H1 (cell line): ENCODE measurements at regions not wholly inside any gene's neighbourhood (a gene's known extent, or its start where the extent isn't known, plus 50 kb on each side); places are given as distances from the start of the nearest gene placed in this dataset.

Source experiments
- CBX8 ChIP-seq: fragments of 300-800, 300-1000 bp; sonication (generic); IDR thresholded peaks from 2 replicates; pipeline ENCODE4 v1.7.1; 2016; ENCODE audit warnings: low read depth, low read length, borderline replicate concordance
- GTF2F1 ChIP-seq: IDR thresholded peaks from 2 replicates; pipeline ENCODE4 v1.6.1; 2012; ENCODE audit warnings: low read depth, low read length, improper control_type of control experiment, borderline replicate concordance
- RBBP5 ChIP-seq: IDR thresholded peaks from 2 replicates; pipeline ENCODE4 v1.7.1; 2012; ENCODE audit warnings: low read depth, mild to moderate bottlenecking, inconsistent platforms, low read length, moderate library complexity, borderline replicate concordance
- SP1 ChIP-seq: IDR thresholded peaks from 2 replicates; pipeline ENCODE4 v1.6.1; 2011; ENCODE audit warnings: low read depth, low read length
- SP2 ChIP-seq: IDR thresholded peaks from 2 replicates; pipeline ENCODE4 v1.6.1; 2012; ENCODE audit warnings: mild to moderate bottlenecking, low read length, inconsistent platforms
- ZNF274 ChIP-seq: IDR thresholded peaks from 2 replicates; pipeline ENCODE4 v1.7.0; 2012; ENCODE audit warnings: low read length, borderline replicate concordance; ENCODE audit errors: extremely low read depth
- TF ChIP-seq, protein P1 (sequence below), 3 experiments: IDR thresholded peaks; 1 replicate in 2 of 3; 2 replicates in 1 of 3; pipeline versions ENCODE4 v1.5.1 to v1.6.1; 2011; ENCODE audit warnings: low read length in 3 of 3, mild to moderate bottlenecking in 3 of 3, inconsistent platforms in 2 of 3, low read depth in 1 of 3, moderate library complexity in 1 of 3; ENCODE audit not compliant: insufficient read depth in 1 of 3; ENCODE audit errors: control extremely low read depth in 1 of 3

DNA sequence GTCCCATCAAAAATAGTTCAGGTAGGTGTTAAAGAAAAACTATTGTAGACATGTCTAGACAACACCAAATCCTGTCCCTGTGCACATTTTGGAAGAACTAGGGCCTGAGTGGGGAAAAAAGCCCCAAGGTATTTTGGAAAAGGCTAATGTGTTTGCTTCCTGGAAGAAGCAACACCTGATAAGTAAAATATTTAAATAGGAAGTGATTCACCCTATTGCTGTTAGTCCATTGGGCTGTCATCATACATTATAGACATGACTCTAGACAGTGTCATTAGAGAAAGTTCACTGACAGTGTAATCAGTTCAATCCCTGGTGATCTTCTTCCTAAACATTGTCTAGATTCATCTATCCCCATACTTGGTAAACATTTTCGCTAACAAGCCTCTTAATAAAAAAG lies 465.3 kb downstream of the CBLN4 start:
- TF ChIP-seq CBX8 (no peak), SP2 (no peak), SP1 (no peak), ZNF274 (no peak), RBBP5 (no peak), GTF2F1 (no peak)
- TF ChIP-seq, protein P1, sequence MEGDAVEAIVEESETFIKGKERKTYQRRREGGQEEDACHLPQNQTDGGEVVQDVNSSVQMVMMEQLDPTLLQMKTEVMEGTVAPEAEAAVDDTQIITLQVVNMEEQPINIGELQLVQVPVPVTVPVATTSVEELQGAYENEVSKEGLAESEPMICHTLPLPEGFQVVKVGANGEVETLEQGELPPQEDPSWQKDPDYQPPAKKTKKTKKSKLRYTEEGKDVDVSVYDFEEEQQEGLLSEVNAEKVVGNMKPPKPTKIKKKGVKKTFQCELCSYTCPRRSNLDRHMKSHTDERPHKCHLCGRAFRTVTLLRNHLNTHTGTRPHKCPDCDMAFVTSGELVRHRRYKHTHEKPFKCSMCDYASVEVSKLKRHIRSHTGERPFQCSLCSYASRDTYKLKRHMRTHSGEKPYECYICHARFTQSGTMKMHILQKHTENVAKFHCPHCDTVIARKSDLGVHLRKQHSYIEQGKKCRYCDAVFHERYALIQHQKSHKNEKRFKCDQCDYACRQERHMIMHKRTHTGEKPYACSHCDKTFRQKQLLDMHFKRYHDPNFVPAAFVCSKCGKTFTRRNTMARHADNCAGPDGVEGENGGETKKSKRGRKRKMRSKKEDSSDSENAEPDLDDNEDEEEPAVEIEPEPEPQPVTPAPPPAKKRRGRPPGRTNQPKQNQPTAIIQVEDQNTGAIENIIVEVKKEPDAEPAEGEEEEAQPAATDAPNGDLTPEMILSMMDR (IDR thresholded peaks at IDR 0.05; ENCODE audit: control extremely low read depth in 1 of 3, insufficient read depth in 1 of 3, low read depth in 1 of 3, low read length in 3 of 3), result no peak
